ENCODE measurements at regions not wholly inside any gene's neighbourhood (a gene's known extent, or its start where the extent isn't known, plus 50 kb on each side); places are given as distances from the start of the nearest gene placed in this dataset.

GRCh38 chr1:30039354-30040080, 683.9 kb downstream of the MATN1 start:
- ATAC-seq, result no peak
- intact Hi-C loops (cut with DNase I), result no loop called here
- no peak for DNase-seq (ENCODE audit: missing footprints)

- intact Hi-C loops (cut with DNase I), result no loop called here
- DNase-seq (ENCODE audit: missing footprints) (no peak), ATAC-seq (no peak)
Measured at GRCh38 chr1:30038134-30039025, 685.0 kb downstream of the MATN1 start.

DNA sequence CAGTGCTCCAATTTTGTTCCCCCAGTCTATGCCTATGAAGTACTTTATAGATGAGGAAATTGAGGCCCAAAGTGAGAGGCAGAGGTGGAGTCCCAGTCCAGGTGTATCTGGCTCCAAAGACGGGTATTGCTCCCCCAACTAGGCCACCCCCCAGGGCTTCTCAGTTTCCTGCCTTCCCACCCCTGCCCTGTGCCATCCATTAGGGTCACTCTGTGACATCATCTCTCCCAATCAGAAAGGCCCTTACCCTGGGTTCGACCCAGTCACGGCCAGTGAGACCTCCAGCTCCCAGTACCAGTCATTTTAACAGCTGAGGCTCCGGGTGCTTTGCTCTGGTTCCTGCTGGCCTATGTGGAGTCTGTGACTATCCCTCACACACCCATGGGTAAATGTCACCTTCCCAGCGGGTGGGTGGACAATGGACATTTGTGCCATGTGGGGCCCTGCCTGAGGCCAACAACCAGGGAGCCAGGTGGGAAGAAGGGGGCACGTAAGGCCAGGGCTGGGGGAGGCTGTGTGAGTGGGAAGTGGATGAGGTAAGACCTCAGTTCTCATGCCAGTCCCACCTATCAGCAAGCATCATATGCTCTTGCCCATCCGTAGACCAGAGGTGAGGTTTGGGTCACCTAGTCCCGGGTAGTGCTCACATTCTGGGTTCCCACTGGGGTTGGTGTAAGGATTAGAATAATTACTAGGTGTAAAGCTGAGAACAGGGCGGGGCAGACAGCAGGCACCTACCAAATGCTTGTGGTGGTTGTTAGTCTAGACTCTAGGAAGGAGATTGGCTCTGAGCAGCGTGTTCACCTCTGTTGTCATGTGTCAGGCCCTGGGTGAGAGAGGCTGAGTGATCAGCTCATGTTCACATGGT, 685.9 kb downstream of the MATN1 start:
- intact Hi-C loops (cut with DNase I), result no loop called here

DNA sequence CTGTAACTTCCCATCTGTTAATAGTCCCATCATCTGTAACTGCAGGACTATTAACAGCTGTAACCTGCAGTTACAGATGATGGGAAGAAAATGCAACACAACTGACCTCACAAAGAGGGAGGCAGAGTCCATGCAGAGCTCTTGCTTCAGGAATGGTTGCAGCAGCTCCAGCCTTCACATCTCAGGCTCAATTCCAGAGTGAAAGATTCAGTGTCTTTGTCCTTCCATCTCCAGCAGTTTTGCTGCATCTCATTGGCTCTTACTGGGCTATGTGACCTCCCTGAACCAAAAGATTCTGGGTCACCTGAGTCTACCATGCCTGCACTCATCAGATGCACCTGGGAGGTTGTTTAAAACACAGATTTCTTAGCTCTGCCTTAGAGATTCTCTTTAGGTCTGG, 686.7 kb downstream of the MATN1 start:
- no peak for ATAC-seq
- intact Hi-C loops (cut with DNase I), result no loop called here
- DNase-seq (ENCODE audit: missing footprints), result no peak

More for the DNA sequence above, 685.9 kb downstream of the MATN1 start:
- no peak for DNase-seq (ENCODE audit: missing footprints)
- ATAC-seq, result no peak

GRCh38 chr1:30036229-30036547, 687.2 kb downstream of the MATN1 start:
- no peak for DNase-seq (ENCODE audit: missing footprints)
- intact Hi-C loops (cut with DNase I), result no loop called here
- ATAC-seq, result no peak

DNA sequence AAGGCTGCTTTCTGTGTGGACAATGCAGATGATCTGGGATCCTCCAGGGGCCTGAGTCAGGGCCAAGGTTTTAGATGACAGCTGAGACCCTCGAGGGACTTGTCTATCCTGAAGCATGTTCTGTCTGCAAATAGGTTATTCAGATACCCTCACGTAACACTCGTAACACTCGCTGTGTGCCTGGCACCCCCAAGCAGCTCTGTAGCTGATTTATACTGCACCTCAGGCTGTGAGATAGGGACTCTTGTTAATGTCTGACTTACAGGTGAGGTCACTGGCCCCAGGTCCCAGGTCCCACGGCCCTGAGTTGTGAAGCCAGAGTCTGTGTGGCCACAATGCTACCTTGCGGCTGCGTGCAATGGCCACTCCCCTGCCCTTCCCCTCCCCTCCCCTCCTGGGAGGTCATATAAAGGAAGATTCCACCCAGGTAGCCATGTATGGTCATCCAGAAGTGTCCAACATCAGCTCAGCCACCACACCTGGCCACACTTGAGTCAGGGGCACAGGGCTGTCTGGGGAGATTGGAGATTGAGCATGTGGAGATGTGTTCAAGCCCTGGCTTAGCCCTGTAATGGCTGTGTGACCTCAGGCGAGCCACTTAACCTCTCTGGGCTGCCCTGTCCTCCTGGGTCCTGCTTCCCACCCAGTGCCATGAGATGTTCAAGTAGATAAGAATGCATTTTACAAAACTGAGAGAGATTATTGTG, 687.7 kb downstream of the MATN1 start:
- intact Hi-C loops (cut with DNase I), result no loop called here

GRCh38 chr1:30034627-30035521, 688.5 kb downstream of the MATN1 start:
- no peak for ATAC-seq
- intact Hi-C loops (cut with DNase I), result no loop called here
- no peak for DNase-seq (ENCODE audit: missing footprints)

More for the DNA sequence above, 687.7 kb downstream of the MATN1 start:
- DNase-seq (ENCODE audit: missing footprints) (no peak), ATAC-seq (no peak)

DNA sequence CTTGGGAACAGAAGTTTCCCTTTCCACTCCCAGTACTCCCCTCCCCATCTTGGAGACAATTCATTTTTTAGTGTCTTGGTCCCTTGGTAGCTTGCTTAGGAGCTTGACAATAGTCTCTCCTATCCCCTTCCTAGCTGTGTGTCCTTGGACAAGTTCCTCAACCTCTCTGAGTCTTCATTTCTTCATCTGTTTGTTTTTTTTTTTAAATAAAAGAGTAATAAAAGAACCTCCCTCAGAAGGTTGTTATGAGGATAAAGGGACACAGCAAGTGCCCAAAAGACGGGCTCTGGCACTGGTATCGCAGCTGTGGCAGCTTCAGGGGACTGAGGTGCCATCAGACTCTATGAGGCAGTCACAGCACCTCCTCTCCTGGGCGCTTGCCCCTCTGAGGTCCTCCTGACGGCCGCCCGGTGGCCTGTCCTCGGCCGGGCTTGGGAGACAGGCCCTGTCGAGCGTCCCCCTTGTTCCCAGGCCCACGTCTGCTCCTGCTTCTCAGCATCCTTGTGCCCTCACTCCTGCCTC, 689.2 kb downstream of the MATN1 start:
- no peak for DNase-seq (ENCODE audit: missing footprints)
- ATAC-seq, result no peak
- intact Hi-C loops (cut with DNase I), result no loop called here

- ATAC-seq, result no peak
- no peak for DNase-seq (ENCODE audit: missing footprints)
- intact Hi-C loops (cut with DNase I), result no loop called here
Measured at GRCh38 chr1:30033256-30034104, 689.9 kb downstream of the MATN1 start.

- ATAC-seq (no peak), DNase-seq (ENCODE audit: missing footprints) (no peak)
- intact Hi-C loops (cut with DNase I), result no loop called here
Measured at GRCh38 chr1:30032302-30032701, 691.1 kb downstream of the MATN1 start.

GRCh38 chr1:30029677-30030076, 693.7 kb downstream of the MATN1 start:
- ATAC-seq (no peak), DNase-seq (ENCODE audit: missing footprints) (no peak)
- intact Hi-C loops (cut with DNase I), result no loop called here

DNA sequence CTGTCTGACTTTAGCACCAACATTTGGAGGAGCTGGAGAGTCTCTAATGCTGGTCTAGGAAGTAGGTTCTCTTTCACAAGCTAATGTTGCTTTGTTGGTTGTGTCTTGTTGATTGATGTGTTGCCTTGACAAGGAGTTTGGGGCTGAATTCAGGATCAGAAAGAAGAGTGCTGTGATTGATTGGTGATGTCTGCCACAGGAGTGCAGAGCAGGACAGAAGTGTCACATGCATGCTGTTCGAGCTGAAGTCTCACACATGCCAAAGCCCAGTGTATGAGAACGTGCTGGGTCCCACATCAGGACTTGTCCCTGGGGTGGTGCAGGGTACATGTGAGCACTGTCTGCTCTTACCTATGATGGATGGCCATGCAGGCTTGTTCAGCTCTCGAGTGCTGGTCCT, 694.4 kb downstream of the MATN1 start:
- intact Hi-C loops (cut with DNase I), result no loop called here
- ATAC-seq (no peak), DNase-seq (ENCODE audit: missing footprints) (no peak)

DNA sequence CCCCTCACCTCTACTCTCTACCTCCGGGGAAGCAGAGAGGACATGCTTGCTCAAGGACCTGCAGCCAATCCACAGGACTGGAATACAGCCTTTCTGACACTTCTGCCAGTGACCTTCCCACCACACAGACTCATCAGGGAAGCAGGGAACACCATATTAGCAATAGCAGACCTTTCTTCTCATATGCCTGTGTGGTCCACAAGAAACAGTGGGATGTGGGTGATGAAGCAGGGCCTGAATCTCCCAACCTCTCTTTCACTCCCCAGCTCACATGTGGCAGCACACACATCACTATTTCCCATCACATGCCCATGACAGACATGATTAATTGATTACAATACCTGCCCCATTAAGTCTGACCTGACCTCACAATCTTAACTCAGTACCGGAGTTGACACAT, 695.1 kb downstream of the MATN1 start:
- DNase-seq (ENCODE audit: missing footprints), result no peak
- intact Hi-C loops (cut with DNase I), result no loop called here
- ATAC-seq, result no peak

GRCh38 chr1:30027247-30027646, 696.1 kb downstream of the MATN1 start:
- DNase-seq (ENCODE audit: missing footprints) (no peak), ATAC-seq (no peak)
- intact Hi-C loops (cut with DNase I), result no loop called here

- DNase-seq (ENCODE audit: missing footprints), result no peak
- intact Hi-C loops (cut with DNase I), result no loop called here
- ATAC-seq, result no peak
Measured at GRCh38 chr1:30024411-30025195, 698.8 kb downstream of the MATN1 start.
